ENCODE measurements at regions not wholly inside any gene's neighbourhood (a gene's known extent, or its start where the extent isn't known, plus 50 kb on each side); places are given as distances from the start of the nearest gene placed in this dataset.

DNA sequence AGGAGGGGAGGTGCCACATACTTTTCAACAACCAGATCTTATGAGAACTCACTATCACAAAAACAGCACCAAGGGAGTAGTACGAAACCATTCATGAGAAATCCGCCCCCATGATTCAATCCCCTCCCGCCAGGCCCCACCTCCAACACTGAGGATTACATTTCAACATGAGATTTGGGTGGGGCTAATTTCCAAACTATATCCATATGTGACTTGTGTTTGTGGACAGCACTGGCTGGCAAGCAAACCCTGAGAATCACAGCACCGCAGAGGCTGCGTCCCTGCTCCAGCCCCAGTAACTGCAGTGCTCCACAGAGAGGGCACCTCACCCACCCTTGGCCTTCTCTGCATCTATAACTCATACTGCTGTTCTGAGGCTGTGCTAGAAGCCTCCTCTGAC, 211.2 kb upstream of the PODXL start:
- DNase-seq (ENCODE audit: low read depth in 1 of 2, low spot score in 1 of 2) = no peak
- Histone ChIP-seq H3K27me3 (ENCODE audit: insufficient read depth, poor library complexity, severe bottlenecking) (no peaks in the 10 kb centered on the region), H3K27ac (replicated peaks) (no peak overlapping the region), H3K4me3 (replicated peaks; ENCODE audit: insufficient read depth, low read length) (no peak overlapping the region)
- no peak for TF ChIP-seq POLR2AphosphoS5 (IDR thresholded peaks at IDR 0.05; ENCODE audit: low read depth)
- TF ChIP-seq, protein P1, sequence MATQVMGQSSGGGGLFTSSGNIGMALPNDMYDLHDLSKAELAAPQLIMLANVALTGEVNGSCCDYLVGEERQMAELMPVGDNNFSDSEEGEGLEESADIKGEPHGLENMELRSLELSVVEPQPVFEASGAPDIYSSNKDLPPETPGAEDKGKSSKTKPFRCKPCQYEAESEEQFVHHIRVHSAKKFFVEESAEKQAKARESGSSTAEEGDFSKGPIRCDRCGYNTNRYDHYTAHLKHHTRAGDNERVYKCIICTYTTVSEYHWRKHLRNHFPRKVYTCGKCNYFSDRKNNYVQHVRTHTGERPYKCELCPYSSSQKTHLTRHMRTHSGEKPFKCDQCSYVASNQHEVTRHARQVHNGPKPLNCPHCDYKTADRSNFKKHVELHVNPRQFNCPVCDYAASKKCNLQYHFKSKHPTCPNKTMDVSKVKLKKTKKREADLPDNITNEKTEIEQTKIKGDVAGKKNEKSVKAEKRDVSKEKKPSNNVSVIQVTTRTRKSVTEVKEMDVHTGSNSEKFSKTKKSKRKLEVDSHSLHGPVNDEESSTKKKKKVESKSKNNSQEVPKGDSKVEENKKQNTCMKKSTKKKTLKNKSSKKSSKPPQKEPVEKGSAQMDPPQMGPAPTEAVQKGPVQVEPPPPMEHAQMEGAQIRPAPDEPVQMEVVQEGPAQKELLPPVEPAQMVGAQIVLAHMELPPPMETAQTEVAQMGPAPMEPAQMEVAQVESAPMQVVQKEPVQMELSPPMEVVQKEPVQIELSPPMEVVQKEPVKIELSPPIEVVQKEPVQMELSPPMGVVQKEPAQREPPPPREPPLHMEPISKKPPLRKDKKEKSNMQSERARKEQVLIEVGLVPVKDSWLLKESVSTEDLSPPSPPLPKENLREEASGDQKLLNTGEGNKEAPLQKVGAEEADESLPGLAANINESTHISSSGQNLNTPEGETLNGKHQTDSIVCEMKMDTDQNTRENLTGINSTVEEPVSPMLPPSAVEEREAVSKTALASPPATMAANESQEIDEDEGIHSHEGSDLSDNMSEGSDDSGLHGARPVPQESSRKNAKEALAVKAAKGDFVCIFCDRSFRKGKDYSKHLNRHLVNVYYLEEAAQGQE (IDR thresholded peaks at IDR 0.05; ENCODE audit: insufficient replicate concordance, low read depth) = no peak
- TF ChIP-seq SPI1 (IDR thresholded peaks at IDR 0.05; ENCODE audit: borderline replicate concordance, low read depth) = no peak
- no peak for TF ChIP-seq GABPA (IDR thresholded peaks at IDR 0.05; ENCODE audit: low read depth)
- TF ChIP-seq, protein P2, sequence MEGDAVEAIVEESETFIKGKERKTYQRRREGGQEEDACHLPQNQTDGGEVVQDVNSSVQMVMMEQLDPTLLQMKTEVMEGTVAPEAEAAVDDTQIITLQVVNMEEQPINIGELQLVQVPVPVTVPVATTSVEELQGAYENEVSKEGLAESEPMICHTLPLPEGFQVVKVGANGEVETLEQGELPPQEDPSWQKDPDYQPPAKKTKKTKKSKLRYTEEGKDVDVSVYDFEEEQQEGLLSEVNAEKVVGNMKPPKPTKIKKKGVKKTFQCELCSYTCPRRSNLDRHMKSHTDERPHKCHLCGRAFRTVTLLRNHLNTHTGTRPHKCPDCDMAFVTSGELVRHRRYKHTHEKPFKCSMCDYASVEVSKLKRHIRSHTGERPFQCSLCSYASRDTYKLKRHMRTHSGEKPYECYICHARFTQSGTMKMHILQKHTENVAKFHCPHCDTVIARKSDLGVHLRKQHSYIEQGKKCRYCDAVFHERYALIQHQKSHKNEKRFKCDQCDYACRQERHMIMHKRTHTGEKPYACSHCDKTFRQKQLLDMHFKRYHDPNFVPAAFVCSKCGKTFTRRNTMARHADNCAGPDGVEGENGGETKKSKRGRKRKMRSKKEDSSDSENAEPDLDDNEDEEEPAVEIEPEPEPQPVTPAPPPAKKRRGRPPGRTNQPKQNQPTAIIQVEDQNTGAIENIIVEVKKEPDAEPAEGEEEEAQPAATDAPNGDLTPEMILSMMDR (IDR thresholded peaks at IDR 0.05; ENCODE audit: insufficient read depth, low read length) = no peak

DNA sequence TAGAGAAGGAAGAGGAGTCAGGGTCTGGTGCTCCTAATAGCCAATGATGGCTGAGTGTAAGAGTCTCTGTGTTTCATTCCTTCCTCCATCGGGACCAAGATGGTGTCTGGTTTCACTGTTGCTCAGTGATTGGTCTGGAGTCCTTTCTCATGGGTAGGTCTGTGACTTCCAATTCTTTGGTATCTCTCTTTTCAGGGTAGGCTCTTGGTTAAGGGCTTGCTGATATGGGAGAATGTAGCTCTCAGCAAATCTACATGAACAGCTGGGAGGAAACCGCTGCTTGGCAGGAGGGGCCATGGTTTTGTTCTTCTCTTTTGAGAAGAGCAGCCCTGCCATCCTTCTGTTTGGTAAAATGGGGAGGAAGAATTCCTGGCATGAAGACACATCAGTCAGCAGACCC, 209.1 kb upstream of the PODXL start:
- Histone ChIP-seq H3K4me3 (replicated peaks; ENCODE audit: insufficient read depth, low read length) (no peak overlapping the region), H3K27me3 (ENCODE audit: insufficient read depth, poor library complexity, severe bottlenecking) (no peaks in the 10 kb centered on the region), H3K27ac (replicated peaks) (no peak overlapping the region)
- DNase-seq (ENCODE audit: low read depth in 1 of 2, low spot score in 1 of 2) = no peak
- TF ChIP-seq SPI1 (IDR thresholded peaks at IDR 0.05; ENCODE audit: borderline replicate concordance, low read depth) (no peak), POLR2AphosphoS5 (IDR thresholded peaks at IDR 0.05; ENCODE audit: low read depth) (no peak), GABPA (IDR thresholded peaks at IDR 0.05; ENCODE audit: low read depth) (no peak)
- TF ChIP-seq, protein P1 (IDR thresholded peaks at IDR 0.05; ENCODE audit: insufficient replicate concordance, low read depth) = no peak
- TF ChIP-seq, protein P2 (IDR thresholded peaks at IDR 0.05; ENCODE audit: insufficient read depth, low read length) = no peak

DNA sequence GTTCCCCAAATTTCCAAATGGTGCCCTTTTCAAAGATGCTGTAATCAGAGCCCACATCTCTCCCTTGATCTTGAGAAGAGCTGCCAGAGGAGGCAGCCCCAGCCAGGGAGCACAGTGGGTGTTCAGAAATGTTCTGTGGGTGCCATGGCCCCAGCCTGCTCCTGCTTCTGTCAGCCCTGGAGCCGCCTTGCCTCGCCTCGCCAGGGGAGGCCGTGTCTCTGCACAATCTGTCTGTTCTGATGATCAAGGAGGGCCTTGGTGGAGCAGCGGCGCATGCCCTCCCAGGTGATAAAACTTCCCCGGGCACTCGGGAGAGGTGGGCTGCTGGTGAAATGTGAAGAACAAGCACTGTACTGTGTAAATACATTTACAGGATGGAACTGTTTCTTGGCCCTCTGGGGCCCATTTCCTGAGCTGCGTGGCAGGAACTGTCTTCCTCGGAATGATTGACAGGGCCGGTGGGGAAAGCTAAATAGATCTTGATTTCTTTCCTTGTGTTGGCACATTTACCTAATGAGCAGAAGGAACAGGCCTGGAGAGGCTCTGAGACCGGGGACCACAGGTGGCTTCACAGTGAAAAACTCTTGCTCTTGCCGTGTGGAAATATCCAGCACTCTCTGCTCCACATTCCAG, 207.8 kb upstream of the PODXL start:
- Histone ChIP-seq H3K27me3 (ENCODE audit: insufficient read depth, poor library complexity, severe bottlenecking) (peaks cover 2% of the 10 kb centered on the region), H3K4me3 (replicated peaks; ENCODE audit: insufficient read depth, low read length) (no peak overlapping the region), H3K27ac (replicated peaks) (no peak overlapping the region)
- TF ChIP-seq SPI1 (IDR thresholded peaks at IDR 0.05; ENCODE audit: borderline replicate concordance, low read depth) = no peak
- TF ChIP-seq, protein P2 (IDR thresholded peaks at IDR 0.05; ENCODE audit: insufficient read depth, low read length) = no peak
- TF ChIP-seq GABPA (IDR thresholded peaks at IDR 0.05; ENCODE audit: low read depth) = no peak
- no peak for TF ChIP-seq POLR2AphosphoS5 (IDR thresholded peaks at IDR 0.05; ENCODE audit: low read depth)
- TF ChIP-seq, protein P1 (IDR thresholded peaks at IDR 0.05; ENCODE audit: insufficient replicate concordance, low read depth) = no peak
- no peak for DNase-seq (ENCODE audit: low read depth in 1 of 2, low spot score in 1 of 2)
